Tibial artery (tissue), 4 donors: ENCODE measurements at regions not wholly inside any gene's neighbourhood (a gene's known extent, or its start where the extent isn't known, plus 50 kb on each side); places are given as distances from the start of the nearest gene placed in this dataset.
"Not testable (repeated sequence)": the region's sequence is repeated elsewhere in the genome, so short reads cannot be mapped to it uniquely, and the experiment has no call there.

Experiments used
- DNase-seq, 2 donors: peaks; one replicate each; pipeline ENCODE4 v3.0.0-alpha.2; 2019
- H3K27ac ChIP-seq, 2 donors: fragments of 200-600 bp; sonication (generic) in 1 of 2; 1 replicate in 1 of 2; 2 replicates in 1 of 2; pipeline ENCODE4 v1.5.1; 2018 to 2019; ENCODE audit warnings: mild to moderate bottlenecking in 1 of 2
- H3K27me3 ChIP-seq, 2 donors: fragments of 200-600 bp; sonication (generic) in 1 of 2; one replicate each; pipeline versions ENCODE4 v1.5.1 to v1.6.0; 2016 to 2019
- H3K36me3 ChIP-seq, 3 donors: fragments of 200-600 bp; sonication (generic) in 2 of 3; one replicate each; pipeline ENCODE4 v1.5.1; 2016 to 2019; ENCODE audit warnings: mild to moderate bottlenecking in 2 of 3
- H3K4me1 ChIP-seq, 4 donors: fragments of 200-600 bp; sonication (generic) in 2 of 4; 1 replicate in 3 of 4; 2 replicates in 1 of 4; pipeline ENCODE4 v1.5.1; 2016 to 2019
- H3K4me3 ChIP-seq, 2 donors: fragments of 200-600 bp; sonication (generic) in 1 of 2; 1 replicate in 1 of 2; 2 replicates in 1 of 2; pipeline ENCODE4 v1.5.1; 2018 to 2019; ENCODE audit warnings: mild to moderate bottlenecking in 2 of 2
- H3K9me3 ChIP-seq, 3 donors: fragments of 200-600 bp; sonication (generic) in 1 of 3; one replicate each; pipeline ENCODE4 v1.5.1; 2016 to 2019
- intact Hi-C: fragments of 100-400 bp; cut with DNase I; formaldehyde crosslinking; loops from one replicate; pipeline ENCODE4 v1.15.0; 2023; ENCODE audit warnings: low total_unique reads
- TF ChIP-seq, protein P1 (sequence below), 2 experiments: fragments of 200-600 bp in 1 of 2; fragments of 450-650 bp in 1 of 2; IDR thresholded peaks; one replicate each; pipeline ENCODE4 v1.5.1; 2017 to 2019; ENCODE audit warnings: antibody characterized with exemption in 2 of 2, mild to moderate bottlenecking in 1 of 2, moderate library complexity in 1 of 2

DNA sequence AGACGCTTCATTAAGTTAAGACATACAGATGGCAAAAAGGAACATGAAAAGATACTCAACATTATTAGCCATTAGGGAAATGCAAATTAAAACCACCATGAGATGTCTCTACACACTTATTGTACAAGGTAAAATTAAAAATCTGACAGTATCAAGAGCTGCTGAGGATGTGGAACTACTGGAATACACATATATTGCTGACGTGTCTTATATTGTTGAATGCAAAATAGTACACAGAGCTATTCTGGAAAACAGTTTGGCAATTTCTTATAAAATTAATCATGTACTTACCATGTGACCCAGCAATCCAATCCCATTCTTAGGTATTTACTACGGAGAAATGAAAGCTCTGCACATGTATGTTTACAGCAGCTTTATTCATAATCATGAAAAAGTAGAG is 742.5 kb downstream of the TBC1D22A start:
- Histone ChIP-seq H3K27ac (no peak overlapping the region), H3K27me3 (no peaks in the 10 kb centered on the region), H3K36me3 (no peaks in the 10 kb centered on the region), H3K4me3 (no peak overlapping the region), H3K9me3 (peaks cover 0 to 9% (median 0%) of the 10 kb centered on the region in 3 donors), H3K4me1 (no peaks in the 10 kb centered on the region)
- intact Hi-C loops: no loop called here
- TF ChIP-seq, protein P1, sequence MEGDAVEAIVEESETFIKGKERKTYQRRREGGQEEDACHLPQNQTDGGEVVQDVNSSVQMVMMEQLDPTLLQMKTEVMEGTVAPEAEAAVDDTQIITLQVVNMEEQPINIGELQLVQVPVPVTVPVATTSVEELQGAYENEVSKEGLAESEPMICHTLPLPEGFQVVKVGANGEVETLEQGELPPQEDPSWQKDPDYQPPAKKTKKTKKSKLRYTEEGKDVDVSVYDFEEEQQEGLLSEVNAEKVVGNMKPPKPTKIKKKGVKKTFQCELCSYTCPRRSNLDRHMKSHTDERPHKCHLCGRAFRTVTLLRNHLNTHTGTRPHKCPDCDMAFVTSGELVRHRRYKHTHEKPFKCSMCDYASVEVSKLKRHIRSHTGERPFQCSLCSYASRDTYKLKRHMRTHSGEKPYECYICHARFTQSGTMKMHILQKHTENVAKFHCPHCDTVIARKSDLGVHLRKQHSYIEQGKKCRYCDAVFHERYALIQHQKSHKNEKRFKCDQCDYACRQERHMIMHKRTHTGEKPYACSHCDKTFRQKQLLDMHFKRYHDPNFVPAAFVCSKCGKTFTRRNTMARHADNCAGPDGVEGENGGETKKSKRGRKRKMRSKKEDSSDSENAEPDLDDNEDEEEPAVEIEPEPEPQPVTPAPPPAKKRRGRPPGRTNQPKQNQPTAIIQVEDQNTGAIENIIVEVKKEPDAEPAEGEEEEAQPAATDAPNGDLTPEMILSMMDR (IDR thresholded peaks at IDR 0.05): no peak
- no peak for DNase-seq

DNA sequence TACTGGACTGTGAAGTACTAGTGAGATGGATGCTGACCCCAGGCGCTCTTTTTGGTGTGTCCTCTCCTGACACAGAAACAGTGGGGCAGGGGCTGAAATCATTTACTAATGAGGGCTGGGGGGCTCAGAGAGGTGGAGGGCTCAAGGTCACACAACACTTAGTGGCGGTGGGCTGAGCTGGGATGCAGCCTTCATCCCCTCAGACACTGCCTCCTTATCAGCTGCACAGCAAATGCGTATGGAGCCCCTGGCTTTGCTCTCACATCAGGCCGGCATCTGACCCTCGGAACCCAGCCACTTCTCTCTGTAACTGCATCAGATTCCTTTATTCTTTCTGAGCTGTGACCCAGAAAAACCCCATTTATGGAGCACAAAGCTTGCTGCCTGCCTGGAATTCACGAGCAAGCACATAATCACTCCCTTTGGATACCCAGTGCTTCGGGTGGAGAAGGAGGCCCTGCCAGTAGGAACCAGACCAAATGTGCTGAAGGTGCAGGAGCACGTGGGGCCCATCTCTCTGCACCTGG is 736.6 kb downstream of the TBC1D22A start:
- TF ChIP-seq, protein P1 (IDR thresholded peaks at IDR 0.05): no peak
- no peak for DNase-seq

DNA sequence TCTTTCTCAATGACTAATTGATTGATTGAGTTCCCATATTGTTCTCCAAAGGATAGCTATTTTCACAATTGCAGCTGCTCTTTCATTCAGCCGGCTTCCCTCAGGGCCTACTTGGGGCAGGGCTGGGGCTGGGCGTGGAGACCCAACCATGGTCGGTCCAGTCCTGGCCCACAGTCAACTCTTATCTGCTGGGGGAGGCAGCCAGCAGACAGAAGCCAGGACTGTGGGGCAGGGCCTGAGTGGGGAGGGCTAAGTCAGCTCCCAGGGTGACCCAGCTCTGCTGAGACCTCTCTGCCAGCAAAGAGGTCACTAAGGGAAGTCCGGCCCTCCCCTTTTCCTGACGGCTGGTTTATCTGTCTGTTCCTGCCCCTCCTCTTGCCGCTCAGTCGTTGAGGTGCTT is 735.2 kb downstream of the TBC1D22A start:
- Histone ChIP-seq H3K9me3 (peaks cover 0 to 9% (median 0%) of the 10 kb centered on the region in 3 donors), H3K36me3 (no peaks in the 10 kb centered on the region), H3K27ac (no peak overlapping the region), H3K4me1 (no peaks in the 10 kb centered on the region), H3K4me3 (no peak overlapping the region), H3K27me3 (peaks cover 0 to 4% of the 10 kb centered on the region in 2 donors)
- intact Hi-C loops: no loop called here
- no peak for DNase-seq
- TF ChIP-seq, protein P1 (IDR thresholded peaks at IDR 0.05): no peak

More for the DNA sequence above, 736.6 kb downstream of the TBC1D22A start:
- no peak overlapping the region for H3K27ac ChIP-seq
- intact Hi-C loops: no loop called here
- H3K9me3 ChIP-seq: peaks cover 0 to 9% (median 0%) of the 10 kb centered on the region in 3 donors
- H3K27me3 ChIP-seq: peaks cover 0 to 4% of the 10 kb centered on the region in 2 donors
- no peak overlapping the region for H3K4me3 ChIP-seq
- H3K36me3 ChIP-seq: no peaks in the 10 kb centered on the region
- H3K4me1 ChIP-seq: no peaks in the 10 kb centered on the region

DNA sequence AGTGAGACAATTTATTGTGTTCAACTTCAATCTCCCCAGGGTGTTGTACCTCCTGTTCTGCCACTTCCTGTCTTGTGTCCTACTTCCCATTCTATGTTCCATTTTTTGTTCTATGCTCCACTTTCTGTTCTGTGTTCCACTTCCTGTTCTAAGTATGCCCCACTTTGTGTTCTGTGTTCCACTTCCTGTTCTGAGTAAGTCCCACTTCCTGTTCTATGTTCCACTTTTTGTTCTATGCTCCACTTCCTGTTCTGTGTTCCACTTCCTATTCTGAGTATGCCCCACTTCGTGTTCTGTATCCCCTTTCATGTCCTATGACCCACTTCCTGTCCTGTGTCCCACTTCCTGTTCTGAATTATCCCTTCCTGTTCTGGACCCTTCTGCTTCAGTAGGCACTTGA is 732.7 kb downstream of the TBC1D22A start:
- Histone ChIP-seq H3K4me3 (no peak overlapping the region), H3K36me3 (no peaks in the 10 kb centered on the region), H3K4me1 (no peaks in the 10 kb centered on the region), H3K27ac (no peak overlapping the region), H3K9me3 (no peaks in the 10 kb centered on the region), H3K27me3 (peaks cover 0 to 4% of the 10 kb centered on the region in 2 donors)
- TF ChIP-seq, protein P1 (IDR thresholded peaks at IDR 0.05): no peak
- no peak for DNase-seq
- intact Hi-C loops: no loop called here

DNA sequence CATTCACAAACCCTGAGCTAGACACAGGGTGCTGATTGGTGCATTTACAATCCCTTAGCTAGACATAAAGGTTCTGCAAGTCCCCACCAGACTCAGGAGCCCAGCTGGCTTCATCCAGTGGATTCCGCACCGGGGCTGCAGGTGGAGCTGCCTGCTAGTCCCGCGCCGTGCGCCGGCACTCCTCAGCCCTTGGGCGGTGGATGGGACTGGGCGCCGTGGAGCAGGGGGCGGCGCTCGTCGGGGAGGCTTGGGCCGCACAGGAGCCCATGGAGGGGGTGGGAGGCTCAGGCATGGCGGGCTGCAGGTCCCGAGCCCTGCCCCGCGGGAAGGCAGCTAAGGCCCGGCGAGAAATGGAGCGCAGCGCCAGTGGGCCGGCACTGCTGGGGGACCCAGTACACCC is 725.7 kb downstream of the TBC1D22A start:
- H3K4me3 ChIP-seq, DNase-seq, H3K4me1 ChIP-seq, H3K27me3 ChIP-seq, H3K9me3 ChIP-seq, intact Hi-C loops, H3K27ac ChIP-seq, H3K36me3 ChIP-seq: not testable (repeated sequence)

DNA sequence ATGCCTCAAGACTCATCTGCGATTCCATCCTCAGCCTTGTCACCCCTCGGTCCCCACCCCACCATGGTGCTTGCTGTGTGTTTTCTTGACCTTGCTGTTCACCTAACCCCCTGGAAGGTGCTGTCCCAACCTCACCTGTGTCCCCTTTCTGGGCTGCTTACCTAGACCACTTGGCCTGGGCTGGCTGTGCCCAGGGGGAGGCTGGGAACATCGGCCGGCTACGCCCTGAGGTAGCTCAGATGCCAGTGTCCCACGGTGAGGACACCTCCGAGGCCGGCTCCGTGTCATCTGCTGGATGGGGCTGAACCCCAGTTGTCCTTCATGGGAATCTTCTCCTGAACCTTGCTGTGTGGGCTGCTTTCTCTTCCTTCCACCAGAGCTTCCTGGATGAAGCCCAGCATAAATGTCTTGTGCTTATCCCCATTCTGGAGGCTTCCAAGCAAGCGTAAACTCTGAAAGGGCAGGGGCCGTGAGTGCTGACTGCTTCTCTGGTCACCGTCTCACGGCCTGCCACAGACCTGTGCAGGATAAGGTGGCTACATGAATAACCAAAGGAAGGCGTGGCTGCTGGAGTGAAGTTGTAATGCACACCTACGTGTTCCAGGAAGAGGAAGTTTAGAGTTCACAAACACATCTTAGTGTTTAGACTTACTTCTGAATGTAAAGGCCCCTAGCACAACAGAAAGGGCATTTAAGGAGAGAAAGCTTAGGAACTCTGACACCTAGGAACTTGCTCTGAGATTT is 724.3 kb downstream of the TBC1D22A start:
- intact Hi-C loops: no loop called here
- no peaks in the 10 kb centered on the region for H3K4me1 ChIP-seq
- no peak overlapping the region for H3K27ac ChIP-seq
- H3K9me3 ChIP-seq: no peaks in the 10 kb centered on the region
- H3K27me3 ChIP-seq: no peaks in the 10 kb centered on the region
- H3K4me3 ChIP-seq: no peak overlapping the region
- TF ChIP-seq, protein P1 (IDR thresholded peaks at IDR 0.05): no peak
- no peak for DNase-seq
- H3K36me3 ChIP-seq: no peaks in the 10 kb centered on the region
